WI38 (cell line): ENCODE measurements at regions not wholly inside any gene's neighbourhood (a gene's known extent, or its start where the extent isn't known, plus 50 kb on each side); places are given as distances from the start of the nearest gene placed in this dataset.

Experiments used
- H3K4me3 ChIP-seq: 2 replicates; pipeline ENCODE4 v1.5.1; 2011; ENCODE audit warnings: low read depth, mild to moderate bottlenecking, control low read depth, low read length
- TF ChIP-seq, protein P1 (sequence below): IDR thresholded peaks from 2 replicates; pipeline ENCODE4 v1.5.1; 2012; ENCODE audit warnings: low read depth, mild to moderate bottlenecking, control low read depth, low read length

DNA sequence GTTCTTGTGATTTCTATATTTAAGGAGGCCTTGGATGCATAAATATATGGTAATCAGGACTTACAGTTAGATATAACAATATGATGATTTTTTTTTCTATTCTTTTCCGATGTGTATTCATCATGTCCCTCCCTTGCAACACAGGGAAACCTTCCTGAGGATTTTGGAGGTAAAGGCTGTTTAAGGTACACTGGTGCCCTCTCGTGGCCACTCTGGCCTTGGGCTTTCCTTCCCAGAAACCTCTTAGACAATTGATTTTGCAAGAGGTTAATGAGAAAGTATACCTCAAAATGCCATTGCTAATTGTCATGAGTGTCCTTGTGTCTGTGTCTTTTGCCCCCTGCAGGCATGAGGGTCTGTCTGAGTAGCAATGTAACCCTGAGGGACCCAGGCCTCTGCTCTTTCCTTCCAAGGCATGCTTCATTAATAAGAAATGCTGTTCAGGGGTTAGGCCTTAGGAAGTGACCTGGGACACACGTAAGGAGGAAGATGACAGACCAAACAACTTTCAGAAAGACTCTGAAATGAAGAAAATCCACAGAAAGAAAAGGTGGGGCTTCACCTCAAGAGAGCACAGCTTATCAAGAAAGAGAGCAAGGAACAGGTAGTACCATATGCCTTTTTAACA lies 70.3 kb upstream of the PPP2R3A start:
- TF ChIP-seq, protein P1, sequence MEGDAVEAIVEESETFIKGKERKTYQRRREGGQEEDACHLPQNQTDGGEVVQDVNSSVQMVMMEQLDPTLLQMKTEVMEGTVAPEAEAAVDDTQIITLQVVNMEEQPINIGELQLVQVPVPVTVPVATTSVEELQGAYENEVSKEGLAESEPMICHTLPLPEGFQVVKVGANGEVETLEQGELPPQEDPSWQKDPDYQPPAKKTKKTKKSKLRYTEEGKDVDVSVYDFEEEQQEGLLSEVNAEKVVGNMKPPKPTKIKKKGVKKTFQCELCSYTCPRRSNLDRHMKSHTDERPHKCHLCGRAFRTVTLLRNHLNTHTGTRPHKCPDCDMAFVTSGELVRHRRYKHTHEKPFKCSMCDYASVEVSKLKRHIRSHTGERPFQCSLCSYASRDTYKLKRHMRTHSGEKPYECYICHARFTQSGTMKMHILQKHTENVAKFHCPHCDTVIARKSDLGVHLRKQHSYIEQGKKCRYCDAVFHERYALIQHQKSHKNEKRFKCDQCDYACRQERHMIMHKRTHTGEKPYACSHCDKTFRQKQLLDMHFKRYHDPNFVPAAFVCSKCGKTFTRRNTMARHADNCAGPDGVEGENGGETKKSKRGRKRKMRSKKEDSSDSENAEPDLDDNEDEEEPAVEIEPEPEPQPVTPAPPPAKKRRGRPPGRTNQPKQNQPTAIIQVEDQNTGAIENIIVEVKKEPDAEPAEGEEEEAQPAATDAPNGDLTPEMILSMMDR = peak; percentile 91
- no peak overlapping the region for H3K4me3 ChIP-seq

DNA sequence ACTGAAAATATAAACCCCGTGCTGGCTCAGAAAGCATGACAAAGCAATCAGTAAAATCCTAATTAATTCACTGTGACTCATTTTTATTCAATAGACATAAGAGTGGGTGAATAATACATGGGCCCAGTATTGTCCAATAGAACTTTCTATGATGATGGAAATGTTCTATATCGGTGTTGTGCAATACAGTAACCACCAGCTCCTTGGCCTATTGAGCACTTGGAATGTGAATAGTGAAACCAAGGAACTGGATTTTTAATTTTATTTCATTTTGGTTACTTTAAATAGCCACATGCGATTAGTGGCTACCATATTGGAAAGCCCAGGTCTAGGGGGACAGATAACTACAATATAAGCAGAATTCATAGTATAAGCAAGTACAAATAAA lies 69.8 kb upstream of the PPP2R3A start:
- TF ChIP-seq, protein P1 = no peak
- H3K4me3 ChIP-seq = no peak overlapping the region

DNA sequence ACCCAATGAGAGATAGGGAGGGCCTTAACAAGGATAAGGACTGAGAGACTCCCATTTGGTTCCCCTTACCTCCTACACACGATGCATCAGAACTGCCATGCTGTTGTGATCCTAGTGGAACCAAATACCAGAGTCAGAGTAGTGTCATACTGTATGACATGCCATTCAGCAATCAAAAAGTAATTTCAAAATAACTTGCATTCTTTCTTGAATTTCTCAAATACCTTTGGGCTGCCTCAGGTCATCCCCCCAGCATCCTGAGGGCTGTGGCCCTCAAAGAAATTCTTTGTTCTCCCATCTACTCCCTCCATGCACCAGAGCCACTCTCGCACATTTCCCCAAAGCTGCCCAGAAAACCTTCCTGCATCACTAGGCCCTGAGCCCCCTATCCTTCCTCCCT lies 68.9 kb upstream of the PPP2R3A start:
- TF ChIP-seq, protein P1 = no peak
- H3K4me3 ChIP-seq = no peak overlapping the region

DNA sequence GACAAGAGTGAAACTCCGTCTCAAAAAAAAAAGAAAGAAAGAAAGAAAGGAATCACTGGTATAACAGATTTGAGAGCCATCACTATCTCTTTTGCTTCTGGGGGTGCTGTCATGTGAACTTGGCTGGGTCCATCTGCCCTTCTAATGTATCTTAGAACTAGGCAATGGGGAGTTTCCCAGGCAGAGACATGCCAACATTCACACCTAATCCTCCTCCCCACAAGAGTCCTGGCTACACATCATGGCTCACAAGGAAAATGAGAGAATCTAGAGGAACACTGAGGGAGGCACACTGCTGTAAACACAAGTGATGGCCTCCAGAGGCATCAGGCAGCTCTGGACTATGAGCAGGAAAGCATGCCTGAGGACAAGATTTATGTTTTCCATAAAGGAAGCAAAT lies 67.8 kb upstream of the PPP2R3A start:
- H3K4me3 ChIP-seq = no peak overlapping the region
- TF ChIP-seq, protein P1 = no peak

DNA sequence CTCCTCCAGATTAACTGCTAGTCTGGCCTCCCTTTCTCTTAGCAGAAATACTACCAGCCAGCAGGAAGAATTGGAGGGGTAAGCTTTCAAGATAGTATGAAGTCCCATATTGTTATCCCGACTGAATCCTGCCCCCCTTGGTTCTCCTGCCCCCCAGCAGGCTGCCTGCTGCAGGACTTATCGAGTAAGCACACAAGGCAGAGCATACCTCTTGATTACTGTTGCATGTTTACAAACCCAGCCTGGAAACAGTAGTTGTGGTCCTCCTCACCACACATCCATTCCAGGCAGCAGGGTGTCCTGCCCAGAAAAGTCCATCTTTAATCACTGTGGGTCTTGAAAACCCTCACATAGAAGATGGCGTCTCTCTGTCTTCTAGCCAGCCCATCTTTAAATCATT lies 66.8 kb upstream of the PPP2R3A start:
- TF ChIP-seq, protein P1 = no peak

DNA sequence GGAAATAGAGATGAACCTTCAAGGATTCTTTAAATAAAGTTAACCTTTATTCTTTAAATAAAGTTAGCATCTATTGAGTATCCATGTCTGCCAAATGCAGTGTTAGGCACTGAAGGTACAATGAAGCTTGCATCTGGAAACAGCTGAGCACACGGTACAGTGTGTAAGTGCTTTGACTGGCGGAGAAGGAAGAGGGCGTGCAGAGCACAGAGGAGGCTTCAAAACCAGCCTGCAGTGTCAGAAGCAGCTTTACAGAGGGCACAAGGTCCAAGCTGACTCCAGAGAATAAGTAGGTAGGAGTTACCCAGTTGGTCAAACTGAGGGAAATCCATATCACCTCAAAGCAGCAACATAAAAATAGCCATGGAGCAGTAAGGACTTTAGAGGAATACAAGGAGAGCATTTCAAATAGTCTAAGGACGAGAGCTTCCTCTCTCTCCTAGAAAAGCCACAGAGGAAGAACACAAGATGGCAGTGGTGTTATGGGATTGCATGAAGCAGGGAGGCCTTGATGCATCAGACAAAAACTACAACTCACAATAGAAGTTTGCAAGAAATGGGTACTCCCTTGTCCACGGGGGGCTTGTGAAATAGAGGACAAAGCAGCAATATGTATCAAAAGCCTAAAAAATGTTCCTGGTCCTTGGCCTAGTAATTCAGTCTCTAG lies 60.3 kb upstream of the PPP2R3A start:
- no peak overlapping the region for H3K4me3 ChIP-seq
- TF ChIP-seq, protein P1 = no peak; the same call in 1 of the 2 replicates

More for the DNA sequence above, 66.8 kb upstream of the PPP2R3A start:
- no peak overlapping the region for H3K4me3 ChIP-seq

DNA sequence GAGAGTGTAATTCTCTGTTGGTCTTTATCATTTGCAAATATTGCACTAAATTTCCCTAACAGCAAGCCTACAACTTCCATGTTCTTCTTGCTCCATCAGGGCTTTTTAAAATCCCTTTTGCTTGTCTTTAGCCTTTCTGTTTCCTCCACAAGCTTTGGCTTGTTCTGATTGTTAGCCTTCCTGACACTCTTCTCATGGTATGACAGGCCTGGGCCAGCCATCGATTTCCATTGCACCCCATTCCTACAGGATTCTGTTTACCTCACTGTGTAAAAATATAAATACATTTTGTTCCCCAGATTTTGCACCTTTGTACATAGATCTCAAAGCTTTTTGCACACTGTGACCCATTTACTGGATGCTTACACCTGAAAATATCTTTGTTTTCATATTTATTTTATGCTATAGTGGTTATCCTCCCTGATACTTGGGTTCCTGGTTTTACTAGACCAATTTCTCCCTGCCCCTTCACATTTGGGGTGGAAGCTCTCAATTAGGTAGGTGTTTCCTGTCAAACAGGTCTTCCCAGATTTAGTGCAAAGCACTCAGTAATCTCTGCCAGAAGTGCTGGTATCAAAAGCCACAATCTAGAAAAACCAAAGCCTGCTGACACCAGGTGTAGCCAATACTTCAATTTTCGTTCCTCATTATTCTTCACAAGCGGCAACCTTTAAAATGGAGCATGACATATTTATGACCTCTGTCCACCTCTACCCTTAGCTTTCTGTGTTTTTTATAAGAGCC lies 57.9 kb upstream of the PPP2R3A start:
- H3K4me3 ChIP-seq = no peak overlapping the region
- TF ChIP-seq, protein P1 = no peak
